ENCODE measurements at regions not wholly inside any gene's neighbourhood (a gene's known extent, or its start where the extent isn't known, plus 50 kb on each side); places are given as distances from the start of the nearest gene placed in this dataset.

DNA sequence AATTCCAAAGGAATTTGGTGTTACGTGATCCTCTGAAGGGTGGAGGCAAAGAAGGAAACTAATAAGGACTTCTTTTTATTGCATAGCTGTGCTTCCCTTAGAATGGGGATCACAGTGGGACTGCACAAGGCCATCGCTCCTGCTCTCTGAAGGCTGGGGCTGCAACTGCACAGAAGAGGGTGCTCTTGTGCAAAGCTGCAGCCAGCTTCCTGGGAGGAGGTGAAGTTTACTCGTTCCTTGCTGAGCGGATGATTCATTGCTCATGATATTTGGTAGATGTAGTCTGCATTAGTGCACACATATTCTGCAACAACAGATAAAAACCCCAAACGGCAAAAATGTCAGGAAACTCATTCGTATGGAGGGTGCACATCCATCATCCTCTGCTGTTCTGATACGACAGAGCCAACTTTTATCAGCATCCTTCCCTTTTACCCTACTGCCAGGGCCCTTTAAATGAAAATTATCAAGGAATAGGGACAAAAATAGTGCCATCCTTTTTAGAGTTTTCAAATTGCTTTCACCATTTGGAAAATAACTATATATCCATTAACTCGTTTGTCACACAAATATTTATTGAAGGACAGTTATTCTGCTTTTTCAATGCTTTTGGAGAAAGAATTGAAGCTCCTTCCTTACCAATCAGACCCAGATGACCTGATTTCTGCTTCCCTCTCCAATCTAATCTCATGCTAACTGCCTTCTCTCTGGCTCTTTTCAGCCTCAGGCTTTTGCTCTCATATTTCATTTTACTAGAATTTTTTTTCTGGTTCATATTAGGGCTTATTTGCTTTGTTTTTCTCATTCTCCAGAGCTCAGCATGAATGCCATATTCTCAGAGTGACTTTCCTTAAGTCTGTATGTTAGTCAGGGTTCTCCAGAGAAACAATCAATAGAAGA lies 263.6 kb downstream of the DUSP10 start:
- no peak for TF ChIP-seq EZH2phosphoT487 (IDR thresholded peaks at IDR 0.05; ENCODE audit: borderline replicate concordance, low read depth, low read length)
- TF ChIP-seq, protein P1, sequence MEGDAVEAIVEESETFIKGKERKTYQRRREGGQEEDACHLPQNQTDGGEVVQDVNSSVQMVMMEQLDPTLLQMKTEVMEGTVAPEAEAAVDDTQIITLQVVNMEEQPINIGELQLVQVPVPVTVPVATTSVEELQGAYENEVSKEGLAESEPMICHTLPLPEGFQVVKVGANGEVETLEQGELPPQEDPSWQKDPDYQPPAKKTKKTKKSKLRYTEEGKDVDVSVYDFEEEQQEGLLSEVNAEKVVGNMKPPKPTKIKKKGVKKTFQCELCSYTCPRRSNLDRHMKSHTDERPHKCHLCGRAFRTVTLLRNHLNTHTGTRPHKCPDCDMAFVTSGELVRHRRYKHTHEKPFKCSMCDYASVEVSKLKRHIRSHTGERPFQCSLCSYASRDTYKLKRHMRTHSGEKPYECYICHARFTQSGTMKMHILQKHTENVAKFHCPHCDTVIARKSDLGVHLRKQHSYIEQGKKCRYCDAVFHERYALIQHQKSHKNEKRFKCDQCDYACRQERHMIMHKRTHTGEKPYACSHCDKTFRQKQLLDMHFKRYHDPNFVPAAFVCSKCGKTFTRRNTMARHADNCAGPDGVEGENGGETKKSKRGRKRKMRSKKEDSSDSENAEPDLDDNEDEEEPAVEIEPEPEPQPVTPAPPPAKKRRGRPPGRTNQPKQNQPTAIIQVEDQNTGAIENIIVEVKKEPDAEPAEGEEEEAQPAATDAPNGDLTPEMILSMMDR (conservative IDR thresholded peaks at IDR 0.05; ENCODE audit: low read length), result peak; percentile 59
